ENCODE measurements at regions not wholly inside any gene's neighbourhood (a gene's known extent, or its start where the extent isn't known, plus 50 kb on each side); places are given as distances from the start of the nearest gene placed in this dataset.

- TF ChIP-seq POLR2A (IDR thresholded peaks at IDR 0.05; ENCODE audit: low read depth) (no peak), CTCF (IDR thresholded peaks at IDR 0.05) (no peak)
Observed at GRCh38 chr7:91336106-91336505, 71.9 kb downstream of the FZD1 start.

Measured in esophagus muscularis mucosa (tissue), 3 donors.